Esophagus muscularis mucosa (tissue), 3 donors: ENCODE measurements at regions not wholly inside any gene's neighbourhood (a gene's known extent, or its start where the extent isn't known, plus 50 kb on each side); places are given as distances from the start of the nearest gene placed in this dataset.

Experiments used
- CTCF ChIP-seq, 3 experiments: fragments of 200-600 bp in 2 of 3; fragments of 450-650 bp in 1 of 3; sonication (generic) in 2 of 3; IDR thresholded peaks; one replicate each; pipeline ENCODE4 v1.5.1; 2017 to 2019; ENCODE audit warnings: antibody characterized with exemption in 3 of 3, mild to moderate bottlenecking in 2 of 3, moderate library complexity in 1 of 3
- POLR2A ChIP-seq: fragments of 450-650 bp; IDR thresholded peaks from one replicate; pipeline ENCODE4 v1.6.1; 2017; ENCODE audit warnings: antibody characterized with exemption, moderate library complexity, mild to moderate bottlenecking, low read depth
- POLR2AphosphoS5 ChIP-seq, 2 donors: sonication (generic); formaldehyde crosslinking; IDR thresholded peaks; one replicate each; pipeline ENCODE4 v1.6.1; 2017; ENCODE audit warnings: antibody characterized with exemption in 2 of 2

GRCh38 chr13:22198641-22199217, 527.9 kb downstream of the FGF9 start:
- TF ChIP-seq CTCF (IDR thresholded peaks at IDR 0.05) (no peak), POLR2AphosphoS5 (IDR thresholded peaks at IDR 0.05) (no peak), POLR2A (no peak)
